ENCODE measurements at regions not wholly inside any gene's neighbourhood (a gene's known extent, or its start where the extent isn't known, plus 50 kb on each side); places are given as distances from the start of the nearest gene placed in this dataset.

DNA sequence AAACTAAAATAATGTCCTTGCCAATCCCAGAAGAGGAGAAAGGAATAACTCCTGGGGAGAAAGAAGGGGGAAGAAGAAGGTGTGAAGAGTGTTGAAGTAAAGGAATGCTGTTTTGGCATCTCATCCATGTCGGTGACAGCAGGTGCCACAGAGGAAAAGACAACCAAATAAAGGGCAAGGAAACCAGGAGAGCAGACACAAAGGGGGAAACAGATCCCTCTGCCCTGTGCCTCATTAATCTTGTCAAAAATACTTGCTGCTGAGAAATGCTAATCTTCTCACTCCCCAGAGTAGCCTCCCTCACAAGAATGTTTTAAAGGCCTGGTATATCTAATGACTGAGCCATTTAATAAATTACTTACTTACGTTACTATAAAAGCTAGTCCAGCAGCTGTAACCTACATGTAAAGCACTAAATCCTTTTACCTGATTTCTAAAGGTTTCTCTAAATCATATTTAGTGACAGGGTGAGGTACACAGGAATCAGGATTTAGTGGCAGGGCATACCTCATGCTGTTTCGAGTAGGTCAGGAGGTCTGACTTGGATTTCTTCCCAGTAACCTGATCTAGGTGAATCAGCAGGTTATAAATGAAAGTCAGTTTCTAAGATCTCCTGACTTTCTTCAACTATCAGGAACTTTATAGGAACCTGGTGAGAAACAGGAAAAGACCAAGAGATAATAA, 377.1 kb downstream of the CENPW start:
- CTCF ChIA-PET, result no interaction called here
- peak; percentile 31; the same call in 1 of the 2 replicates for ATAC-seq
- peak; percentile 47 for DNase-seq

DNA sequence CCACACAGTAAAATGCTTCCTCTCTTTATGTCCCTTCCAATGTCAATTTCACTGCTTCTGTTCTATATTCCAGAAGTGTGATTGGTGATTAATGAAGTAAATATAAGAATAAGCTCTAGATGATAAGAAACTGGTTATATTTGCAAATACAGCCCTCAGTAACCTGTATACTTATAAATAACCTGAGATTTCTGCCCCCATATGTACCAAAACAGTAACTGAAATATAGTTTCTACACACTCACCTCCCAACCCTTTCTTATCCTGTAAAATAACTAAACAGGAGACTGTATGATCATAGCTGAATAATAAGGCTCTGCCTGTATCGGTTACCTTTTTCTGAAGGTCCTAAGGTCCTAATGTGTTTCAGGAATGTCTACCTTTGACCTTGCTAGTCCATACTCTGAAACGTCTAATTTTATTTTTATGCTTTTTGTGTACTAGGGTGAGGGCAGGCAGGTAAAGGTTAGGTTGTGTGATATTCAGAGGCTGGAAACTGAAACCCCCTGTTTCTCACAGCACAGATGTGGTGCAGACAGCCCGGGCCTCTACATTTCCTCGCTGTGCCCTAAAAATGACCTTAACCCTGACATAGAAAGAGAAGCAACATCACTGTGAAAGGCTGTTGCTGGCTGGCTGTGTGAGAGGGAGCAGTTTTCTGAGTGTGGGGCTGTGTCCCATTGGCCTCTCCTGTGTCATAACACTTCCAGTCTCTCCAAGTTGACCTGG, 378.8 kb downstream of the CENPW start:
- ChIA-PET CTCF (no interaction called here), POLR2A (ENCODE audit: unreplicated experiment) (no interaction called here)
- H3K9me3 ChIP-seq (ENCODE audit: low read length), result no peaks in the 10 kb centered on the region
- no peak overlapping the region for H3K4me3 ChIP-seq (ENCODE audit: low read length)
- H3K9me2 ChIP-seq (replicated peaks; ENCODE audit: low read length), result no peaks in the 10 kb centered on the region
- no peak overlapping the region for H3K4me2 ChIP-seq (ENCODE audit: low read length)
- no peaks in the 10 kb centered on the region for H4K20me1 ChIP-seq (ENCODE audit: low read length)
- H3K79me2 ChIP-seq (ENCODE audit: low read length), result no peaks in the 10 kb centered on the region
- intact Hi-C loops (cut with micrococcal nuclease), result no loop called here
- no peaks in the 10 kb centered on the region for H3K27me3 ChIP-seq (ENCODE audit: low read length)
- no peaks in the 10 kb centered on the region for H3F3A ChIP-seq (ENCODE audit: low read length, unreplicated experiment)
- no peaks in the 10 kb centered on the region for H3K4me1 ChIP-seq (ENCODE audit: insufficient read depth, low read length)
- TF ChIP-seq EZH2phosphoT487 (IDR thresholded peaks at IDR 0.05; ENCODE audit: borderline replicate concordance, low read length) (no peak), EZH2 (IDR thresholded peaks at IDR 0.05; ENCODE audit: low read length, unreplicated experiment) (no peak)
- TF ChIP-seq, protein P1, sequence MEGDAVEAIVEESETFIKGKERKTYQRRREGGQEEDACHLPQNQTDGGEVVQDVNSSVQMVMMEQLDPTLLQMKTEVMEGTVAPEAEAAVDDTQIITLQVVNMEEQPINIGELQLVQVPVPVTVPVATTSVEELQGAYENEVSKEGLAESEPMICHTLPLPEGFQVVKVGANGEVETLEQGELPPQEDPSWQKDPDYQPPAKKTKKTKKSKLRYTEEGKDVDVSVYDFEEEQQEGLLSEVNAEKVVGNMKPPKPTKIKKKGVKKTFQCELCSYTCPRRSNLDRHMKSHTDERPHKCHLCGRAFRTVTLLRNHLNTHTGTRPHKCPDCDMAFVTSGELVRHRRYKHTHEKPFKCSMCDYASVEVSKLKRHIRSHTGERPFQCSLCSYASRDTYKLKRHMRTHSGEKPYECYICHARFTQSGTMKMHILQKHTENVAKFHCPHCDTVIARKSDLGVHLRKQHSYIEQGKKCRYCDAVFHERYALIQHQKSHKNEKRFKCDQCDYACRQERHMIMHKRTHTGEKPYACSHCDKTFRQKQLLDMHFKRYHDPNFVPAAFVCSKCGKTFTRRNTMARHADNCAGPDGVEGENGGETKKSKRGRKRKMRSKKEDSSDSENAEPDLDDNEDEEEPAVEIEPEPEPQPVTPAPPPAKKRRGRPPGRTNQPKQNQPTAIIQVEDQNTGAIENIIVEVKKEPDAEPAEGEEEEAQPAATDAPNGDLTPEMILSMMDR (conservative IDR thresholded peaks at IDR 0.05; ENCODE audit: low read depth, low read length), result no peak
- no TSS peak for BruUV-seq (replicated peaks)
- H3K27ac ChIP-seq (ENCODE audit: low read length), result no peak overlapping the region
- H3K9ac ChIP-seq (ENCODE audit: low read length), result no peak overlapping the region
- ATAC-seq (no peak), DNase-seq (no peak)
- H3K36me3 ChIP-seq (ENCODE audit: low read depth, low read length), result no peaks in the 10 kb centered on the region
- H2AFZ ChIP-seq (ENCODE audit: low read length), result no peak overlapping the region

More for the DNA sequence above, 377.1 kb downstream of the CENPW start:
- Histone ChIP-seq H3K9ac (ENCODE audit: low read length) (no peak overlapping the region), H3K27ac (ENCODE audit: low read length) (no peak overlapping the region), H3K4me2 (ENCODE audit: low read length) (no peak overlapping the region), H3K4me3 (ENCODE audit: low read length) (no peak overlapping the region), H3K79me2 (ENCODE audit: low read length) (no peaks in the 10 kb centered on the region), H3K27me3 (ENCODE audit: low read length) (no peaks in the 10 kb centered on the region), H3K9me3 (ENCODE audit: low read length) (no peaks in the 10 kb centered on the region), H3F3A (ENCODE audit: low read length, unreplicated experiment) (no peaks in the 10 kb centered on the region), H2AFZ (ENCODE audit: low read length) (no peak overlapping the region), H3K4me1 (ENCODE audit: insufficient read depth, low read length) (no peaks in the 10 kb centered on the region), H4K20me1 (ENCODE audit: low read length) (no peaks in the 10 kb centered on the region), H3K9me2 (replicated peaks; ENCODE audit: low read length) (no peaks in the 10 kb centered on the region), H3K36me3 (ENCODE audit: low read depth, low read length) (no peaks in the 10 kb centered on the region)
- BruUV-seq (replicated peaks), result no TSS peak
- POLR2A ChIA-PET (ENCODE audit: unreplicated experiment), result no interaction called here
- TF ChIP-seq, protein P1 (conservative IDR thresholded peaks at IDR 0.05; ENCODE audit: low read depth, low read length), result no peak
- TF ChIP-seq EZH2phosphoT487 (IDR thresholded peaks at IDR 0.05; ENCODE audit: borderline replicate concordance, low read length) (no peak), EZH2 (IDR thresholded peaks at IDR 0.05; ENCODE audit: low read length, unreplicated experiment) (no peak)
- intact Hi-C loops (cut with micrococcal nuclease), result no loop called here

DNA sequence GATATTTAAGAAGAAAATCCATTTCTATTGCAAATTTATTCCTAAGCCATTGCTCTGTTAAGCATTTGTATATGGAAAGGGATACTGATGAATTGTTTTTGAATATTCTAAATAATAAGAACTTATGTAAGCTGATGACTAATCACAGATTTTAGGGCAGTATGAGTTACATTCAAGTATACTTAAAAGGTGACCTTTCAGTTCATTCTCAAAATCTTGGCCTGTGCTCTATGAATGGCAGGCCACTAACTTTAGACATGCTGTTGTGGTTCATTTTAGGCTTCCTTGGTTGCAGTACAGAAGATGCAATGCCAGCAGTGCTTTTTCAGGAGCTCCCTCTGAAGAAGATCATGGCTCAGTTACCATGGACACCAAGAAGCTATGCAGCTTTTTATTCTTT, 380.4 kb downstream of the CENPW start:
- Histone ChIP-seq H3K9me3 (ENCODE audit: low read length) (no peaks in the 10 kb centered on the region), H3K9me2 (replicated peaks; ENCODE audit: low read length) (no peaks in the 10 kb centered on the region), H2AFZ (ENCODE audit: low read length) (no peak overlapping the region), H3K4me2 (ENCODE audit: low read length) (no peak overlapping the region), H3K36me3 (ENCODE audit: low read depth, low read length) (no peaks in the 10 kb centered on the region), H3F3A (ENCODE audit: low read length, unreplicated experiment) (no peaks in the 10 kb centered on the region), H3K27me3 (ENCODE audit: low read length) (no peaks in the 10 kb centered on the region), H3K4me3 (ENCODE audit: low read length) (no peak overlapping the region), H3K4me1 (ENCODE audit: insufficient read depth, low read length) (no peaks in the 10 kb centered on the region), H3K79me2 (ENCODE audit: low read length) (no peaks in the 10 kb centered on the region), H3K9ac (ENCODE audit: low read length) (no peak overlapping the region), H4K20me1 (ENCODE audit: low read length) (no peaks in the 10 kb centered on the region), H3K27ac (ENCODE audit: low read length) (no peak overlapping the region)
- intact Hi-C loops (cut with micrococcal nuclease), result no loop called here
- ChIA-PET POLR2A (ENCODE audit: unreplicated experiment) (no interaction called here), CTCF (no interaction called here)
- BruUV-seq (replicated peaks), result no TSS peak
- DNase-seq (no peak), ATAC-seq (no peak; the same call in 1 of the 2 replicates)
- TF ChIP-seq EZH2 (IDR thresholded peaks at IDR 0.05; ENCODE audit: low read length, unreplicated experiment) (no peak), EZH2phosphoT487 (IDR thresholded peaks at IDR 0.05; ENCODE audit: borderline replicate concordance, low read length) (no peak)
